ENCODE measurements at regions not wholly inside any gene's neighbourhood (a gene's known extent, or its start where the extent isn't known, plus 50 kb on each side); places are given as distances from the start of the nearest gene placed in this dataset.

GRCh38 chr20:12410783-12411182, 493.1 kb downstream of the BTBD3 start:
- H3K4me3 Mint-ChIP-seq: no peak overlapping the region
- no peak overlapping the region for H3K23ac ChIP-seq (ENCODE audit: insufficient read length, low read depth, low read length)
- H2AK5ac ChIP-seq (ENCODE audit: insufficient read length, low read length): no peak overlapping the region
- H2BK120ac ChIP-seq (ENCODE audit: low read depth, low read length, poor library complexity, severe bottlenecking): no peak overlapping the region
- H2BK20ac ChIP-seq (ENCODE audit: low read depth, low read length, poor library complexity, severe bottlenecking): no peak overlapping the region
- no peak overlapping the region for H2AFZ ChIP-seq (ENCODE audit: low read length)
- H3K23me2 ChIP-seq (ENCODE audit: insufficient read length, low read depth, low read length, poor library complexity, severe bottlenecking): no peaks in the 10 kb centered on the region
- no peak overlapping the region for H2BK5ac ChIP-seq (ENCODE audit: insufficient read length, low read length)
- H4K91ac ChIP-seq (ENCODE audit: insufficient read length, low read depth, low read length): no peak overlapping the region
- H3K56ac ChIP-seq (ENCODE audit: insufficient read length, low read depth, low read length): no peak overlapping the region
- no peak overlapping the region for H3K14ac ChIP-seq (ENCODE audit: insufficient read depth, low read length)
- H3K79me1 ChIP-seq (ENCODE audit: insufficient read depth, low read depth, low read length, poor library complexity, severe bottlenecking): no peaks in the 10 kb centered on the region
- no peak overlapping the region for H4K5ac ChIP-seq (ENCODE audit: insufficient read length, low read depth, low read length)
- no peak for TF ChIP-seq CTCF (conservative IDR thresholded peaks at IDR 0.05)
- no peak overlapping the region for H3T11ph ChIP-seq (ENCODE audit: low read length)
- no peak overlapping the region for H2BK12ac ChIP-seq (ENCODE audit: insufficient read length, low read depth, low read length)
- H3K36me3 Mint-ChIP-seq (ENCODE audit: insufficient read depth in 1 of 3, low read depth in 3 of 3): peaks cover 4 to 16% (median 15%) of the 10 kb centered on the region in 3 experiments
- no peak overlapping the region for H3K9ac ChIP-seq (ENCODE audit: extremely low read depth, insufficient read length, low read length)
- H3K27me3 Mint-ChIP-seq (ENCODE audit: low read depth): no peaks in the 10 kb centered on the region
- H3K4me1 ChIP-seq (ENCODE audit: insufficient read depth, low read length): no peaks in the 10 kb centered on the region
- H3K27me3 ChIP-seq (ENCODE audit: insufficient read depth, low read length): no peaks in the 10 kb centered on the region
- no peak for DNase-seq
- H3K9me3 ChIP-seq (ENCODE audit: control insufficient read depth, low read depth, low read length): peaks cover 6% of the 10 kb centered on the region
- H3K18ac ChIP-seq (ENCODE audit: insufficient read length, low read depth, low read length): no peak overlapping the region
- H4K20me1 ChIP-seq (ENCODE audit: control insufficient read depth, insufficient read depth, insufficient read length): no peaks in the 10 kb centered on the region
- no peak overlapping the region for H4K8ac ChIP-seq (replicated peaks; ENCODE audit: insufficient read length, low read depth, low read length)
- peaks cover 8 to 11% of the 10 kb centered on the region in 2 experiments for H3K4me1 Mint-ChIP-seq
- H3K9me3 Mint-ChIP-seq: peaks cover 21 to 33% of the 10 kb centered on the region in 2 experiments
- H3K27ac ChIP-seq (ENCODE audit: insufficient read length, low read depth, low read length): no peak overlapping the region
- H3K79me2 ChIP-seq (ENCODE audit: insufficient read depth, low read length): no peaks in the 10 kb centered on the region
- H3K27ac Mint-ChIP-seq: no peak overlapping the region
- H3K4ac ChIP-seq (ENCODE audit: low read depth, low read length): no peak overlapping the region
- no peak overlapping the region for H2BK15ac ChIP-seq (ENCODE audit: low read depth, low read length)
- no peak overlapping the region for H3K4me2 ChIP-seq (ENCODE audit: insufficient read depth, insufficient read length, low read length)
